ENCODE measurements at regions not wholly inside any gene's neighbourhood (a gene's known extent, or its start where the extent isn't known, plus 50 kb on each side); places are given as distances from the start of the nearest gene placed in this dataset.

- no peaks in the 10 kb centered on the region for H3K9me3 Mint-ChIP-seq
- H3K27ac Mint-ChIP-seq, result no peak overlapping the region
- TF ChIP-seq CTCF (conservative IDR thresholded peaks at IDR 0.05), result no peak
- DNase-seq (ENCODE audit: extremely low spot score, unreplicated experiment), result no peak
- H3K36me3 Mint-ChIP-seq, result no peaks in the 10 kb centered on the region
- H3K4me1 Mint-ChIP-seq (ENCODE audit: unreplicated experiment), result peaks cover 33% of the 10 kb centered on the region
- no peak overlapping the region for H3K4me3 Mint-ChIP-seq
- no peaks in the 10 kb centered on the region for H3K27me3 Mint-ChIP-seq
Measured at GRCh38 chr22:17272511-17272991, 53.3 kb upstream of the ADA2 start.

DNA sequence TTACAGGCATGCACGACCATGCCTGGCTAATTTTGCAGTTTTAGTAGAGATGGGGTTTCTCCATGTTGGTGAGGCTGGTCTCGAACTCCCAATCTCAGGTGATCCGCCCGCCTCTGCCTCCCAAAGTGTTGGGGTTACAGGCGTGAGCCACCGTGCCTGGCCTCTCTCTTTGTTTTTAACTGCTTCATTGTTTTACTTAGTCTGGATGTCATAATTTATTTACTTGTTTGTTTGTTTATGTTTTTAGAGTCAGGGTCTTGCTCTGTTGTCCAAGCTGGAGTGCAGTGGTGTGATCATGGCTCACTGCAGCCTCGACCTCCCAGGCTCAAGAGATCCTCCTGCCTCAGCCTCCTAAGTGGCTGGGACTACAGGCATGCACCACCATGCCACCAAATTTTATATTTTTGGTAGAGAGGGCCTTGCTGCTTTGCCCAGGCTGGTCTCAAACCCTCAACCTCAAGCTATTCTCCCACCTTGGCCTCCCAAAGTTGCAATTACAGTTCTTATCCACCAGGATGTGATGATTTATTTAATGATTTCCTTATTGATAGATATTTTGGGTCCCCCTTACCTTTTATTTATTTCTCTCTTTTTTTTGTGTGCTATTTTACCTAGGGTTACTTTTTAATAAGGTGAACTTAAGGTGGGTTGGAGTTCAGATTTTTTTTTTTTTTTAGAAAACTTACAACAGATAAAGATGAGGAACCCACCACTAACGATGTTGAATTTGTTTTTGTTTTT is 52.6 kb upstream of the ADA2 start:
- Mint-ChIP-seq H3K9me3 (no peaks in the 10 kb centered on the region), H3K27me3 (no peaks in the 10 kb centered on the region), H3K36me3 (no peaks in the 10 kb centered on the region), H3K4me1 (ENCODE audit: unreplicated experiment) (peaks cover 40% of the 10 kb centered on the region), H3K4me3 (no peak overlapping the region), H3K27ac (no peak overlapping the region)
- TF ChIP-seq CTCF (conservative IDR thresholded peaks at IDR 0.05), result peak; percentile 62
- DNase-seq (ENCODE audit: extremely low spot score, unreplicated experiment), result no peak

DNA sequence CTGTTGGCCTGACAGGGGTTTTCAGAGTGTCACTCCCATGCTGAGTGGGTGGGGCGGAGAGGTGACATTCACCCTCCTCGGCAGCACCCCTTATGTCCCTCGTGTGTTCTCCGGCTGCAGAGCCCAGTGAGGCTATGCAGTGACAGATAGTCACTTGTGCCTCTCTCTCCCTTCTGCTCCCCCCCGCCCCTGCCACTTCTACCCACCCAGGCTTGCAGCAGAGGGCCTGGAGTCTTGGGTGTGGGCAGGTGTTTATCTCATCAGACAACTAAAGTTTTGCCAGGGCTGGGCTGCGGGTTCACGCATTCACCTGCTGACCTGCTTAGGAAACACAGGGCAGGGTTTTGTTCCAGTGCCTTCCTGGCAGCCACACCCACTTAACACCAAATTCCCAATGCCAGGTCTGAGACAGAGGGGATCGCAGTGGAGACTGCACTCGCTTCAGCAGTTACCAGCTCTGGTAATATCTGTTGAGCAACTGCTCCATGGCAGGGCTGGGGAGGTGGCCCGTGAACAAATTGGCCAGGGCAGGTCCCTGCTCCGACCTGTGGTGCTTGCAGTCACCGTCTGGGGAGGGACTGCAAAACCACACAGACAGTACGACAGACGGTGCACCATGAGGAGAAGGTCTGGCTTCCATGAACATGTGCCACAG is 50.5 kb upstream of the ADA2 start:
- no peak for DNase-seq (ENCODE audit: extremely low spot score, unreplicated experiment)
- no peaks in the 10 kb centered on the region for H3K9me3 Mint-ChIP-seq
- H3K4me1 Mint-ChIP-seq (ENCODE audit: unreplicated experiment), result peaks cover 56% of the 10 kb centered on the region
- no peaks in the 10 kb centered on the region for H3K27me3 Mint-ChIP-seq
- no peak overlapping the region for H3K27ac Mint-ChIP-seq
- H3K36me3 Mint-ChIP-seq, result no peaks in the 10 kb centered on the region
- no peak overlapping the region for H3K4me3 Mint-ChIP-seq
- TF ChIP-seq CTCF (conservative IDR thresholded peaks at IDR 0.05), result no peak

GRCh38 chr22:17269224-17269606 is 50.0 kb upstream of the ADA2 start:
- Mint-ChIP-seq H3K36me3 (no peaks in the 10 kb centered on the region), H3K9me3 (no peaks in the 10 kb centered on the region), H3K27me3 (no peaks in the 10 kb centered on the region), H3K4me1 (ENCODE audit: unreplicated experiment) (peaks cover 61% of the 10 kb centered on the region), H3K4me3 (no peak overlapping the region), H3K27ac (no peak overlapping the region)
- DNase-seq (ENCODE audit: extremely low spot score, unreplicated experiment), result no peak
- TF ChIP-seq CTCF (conservative IDR thresholded peaks at IDR 0.05), result no peak

All from type B pancreatic cell (in vitro differentiated cells).